SK-N-SH (cell line): ENCODE measurements at regions not wholly inside any gene's neighbourhood (a gene's known extent, or its start where the extent isn't known, plus 50 kb on each side); places are given as distances from the start of the nearest gene placed in this dataset.

Experiments
- JUND ChIP-seq: IDR thresholded peaks from 2 replicates; pipeline ENCODE4 v1.4.0; 2012
- MAX ChIP-seq: IDR thresholded peaks from 2 replicates; pipeline ENCODE4 v1.4.0; 2012; ENCODE audit warnings: low read depth
- NRF1 ChIP-seq: IDR thresholded peaks from 2 replicates; pipeline ENCODE4 v1.6.1; 2012; ENCODE audit warnings: low read depth, mild to moderate bottlenecking, low read length
- SMC3 ChIP-seq: IDR thresholded peaks from 2 replicates; pipeline ENCODE4 v1.6.1; 2012; ENCODE audit warnings: low read depth, low read length, improper control_type of control experiment
- YY1 ChIP-seq: IDR thresholded peaks from 2 replicates; pipeline ENCODE4 v1.4.0; 2012; ENCODE audit warnings: low read depth, mild to moderate bottlenecking
- TF ChIP-seq, protein P1 (sequence below): fragments of 200-600 bp; sonication (generic); IDR thresholded peaks from 2 replicates; pipeline ENCODE4 v1.6.1; 2017; ENCODE audit warnings: antibody characterized with exemption, mild to moderate bottlenecking, moderate library complexity

GRCh38 chr14:62322216-62322615 is 560.0 kb downstream of the SNAPC1 start:
- TF ChIP-seq, protein P1, sequence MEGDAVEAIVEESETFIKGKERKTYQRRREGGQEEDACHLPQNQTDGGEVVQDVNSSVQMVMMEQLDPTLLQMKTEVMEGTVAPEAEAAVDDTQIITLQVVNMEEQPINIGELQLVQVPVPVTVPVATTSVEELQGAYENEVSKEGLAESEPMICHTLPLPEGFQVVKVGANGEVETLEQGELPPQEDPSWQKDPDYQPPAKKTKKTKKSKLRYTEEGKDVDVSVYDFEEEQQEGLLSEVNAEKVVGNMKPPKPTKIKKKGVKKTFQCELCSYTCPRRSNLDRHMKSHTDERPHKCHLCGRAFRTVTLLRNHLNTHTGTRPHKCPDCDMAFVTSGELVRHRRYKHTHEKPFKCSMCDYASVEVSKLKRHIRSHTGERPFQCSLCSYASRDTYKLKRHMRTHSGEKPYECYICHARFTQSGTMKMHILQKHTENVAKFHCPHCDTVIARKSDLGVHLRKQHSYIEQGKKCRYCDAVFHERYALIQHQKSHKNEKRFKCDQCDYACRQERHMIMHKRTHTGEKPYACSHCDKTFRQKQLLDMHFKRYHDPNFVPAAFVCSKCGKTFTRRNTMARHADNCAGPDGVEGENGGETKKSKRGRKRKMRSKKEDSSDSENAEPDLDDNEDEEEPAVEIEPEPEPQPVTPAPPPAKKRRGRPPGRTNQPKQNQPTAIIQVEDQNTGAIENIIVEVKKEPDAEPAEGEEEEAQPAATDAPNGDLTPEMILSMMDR, result no peak
- TF ChIP-seq YY1 (no peak), JUND (no peak), SMC3 (no peak), NRF1 (no peak), MAX (no peak)
